ENCODE measurements at regions not wholly inside any gene's neighbourhood (a gene's known extent, or its start where the extent isn't known, plus 50 kb on each side); places are given as distances from the start of the nearest gene placed in this dataset.

- no peak for TF ChIP-seq ZNF426 (tag by site-specific recombination; IDR thresholded peaks at IDR 0.05)
- no peak for TF ChIP-seq MEIS1 (CRISPR knock-in tag; IDR thresholded peaks at IDR 0.05; ENCODE audit: borderline replicate concordance)
- TF ChIP-seq RBAK (tag by site-specific recombination; IDR thresholded peaks at IDR 0.05), result no peak
- TF ChIP-seq ZNF488 (tag by site-specific recombination; IDR thresholded peaks at IDR 0.05), result no peak
- no peak for TF ChIP-seq ZNF155 (tag by site-specific recombination; IDR thresholded peaks at IDR 0.05)
- no peak for TF ChIP-seq KLF1 (tag by site-specific recombination; IDR thresholded peaks at IDR 0.05)
- TF ChIP-seq SP3 (tag by site-specific recombination; IDR thresholded peaks at IDR 0.05), result no peak
- TF ChIP-seq ZNF48 (tag by site-specific recombination; IDR thresholded peaks at IDR 0.05), result no peak
- TF ChIP-seq GLI4 (tag by site-specific recombination; IDR thresholded peaks at IDR 0.05), result no peak
- TF ChIP-seq, protein P1, sequence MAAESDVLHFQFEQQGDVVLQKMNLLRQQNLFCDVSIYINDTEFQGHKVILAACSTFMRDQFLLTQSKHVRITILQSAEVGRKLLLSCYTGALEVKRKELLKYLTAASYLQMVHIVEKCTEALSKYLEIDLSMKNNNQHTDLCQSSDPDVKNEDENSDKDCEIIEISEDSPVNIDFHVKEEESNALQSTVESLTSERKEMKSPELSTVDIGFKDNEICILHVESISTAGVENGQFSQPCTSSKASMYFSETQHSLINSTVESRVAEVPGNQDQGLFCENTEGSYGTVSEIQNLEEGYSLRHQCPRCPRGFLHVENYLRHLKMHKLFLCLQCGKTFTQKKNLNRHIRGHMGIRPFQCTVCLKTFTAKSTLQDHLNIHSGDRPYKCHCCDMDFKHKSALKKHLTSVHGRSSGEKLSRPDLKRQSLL (tag by site-specific recombination; IDR thresholded peaks at IDR 0.05), result no peak
- TF ChIP-seq ZNF768 (tag by site-specific recombination; IDR thresholded peaks at IDR 0.05), result no peak
- no peak for TF ChIP-seq ZBTB7A (tag by site-specific recombination; IDR thresholded peaks at IDR 0.05; ENCODE audit: low read depth)
- no peak for TF ChIP-seq ZNF133 (tag by site-specific recombination; IDR thresholded peaks at IDR 0.05)
- TF ChIP-seq, protein P2, sequence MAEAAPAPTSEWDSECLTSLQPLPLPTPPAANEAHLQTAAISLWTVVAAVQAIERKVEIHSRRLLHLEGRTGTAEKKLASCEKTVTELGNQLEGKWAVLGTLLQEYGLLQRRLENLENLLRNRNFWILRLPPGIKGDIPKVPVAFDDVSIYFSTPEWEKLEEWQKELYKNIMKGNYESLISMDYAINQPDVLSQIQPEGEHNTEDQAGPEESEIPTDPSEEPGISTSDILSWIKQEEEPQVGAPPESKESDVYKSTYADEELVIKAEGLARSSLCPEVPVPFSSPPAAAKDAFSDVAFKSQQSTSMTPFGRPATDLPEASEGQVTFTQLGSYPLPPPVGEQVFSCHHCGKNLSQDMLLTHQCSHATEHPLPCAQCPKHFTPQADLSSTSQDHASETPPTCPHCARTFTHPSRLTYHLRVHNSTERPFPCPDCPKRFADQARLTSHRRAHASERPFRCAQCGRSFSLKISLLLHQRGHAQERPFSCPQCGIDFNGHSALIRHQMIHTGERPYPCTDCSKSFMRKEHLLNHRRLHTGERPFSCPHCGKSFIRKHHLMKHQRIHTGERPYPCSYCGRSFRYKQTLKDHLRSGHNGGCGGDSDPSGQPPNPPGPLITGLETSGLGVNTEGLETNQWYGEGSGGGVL (tag by site-specific recombination; IDR thresholded peaks at IDR 0.05), result no peak
- no peak for TF ChIP-seq KLF7 (tag by site-specific recombination; IDR thresholded peaks at IDR 0.05; ENCODE audit: borderline replicate concordance)
- Histone ChIP-seq H3K4me1 (ENCODE audit: control insufficient read depth, insufficient read depth, low read length) (no peaks in the 10 kb centered on the region), H3K4me3 (ENCODE audit: low read depth, low read length) (no peak overlapping the region), H3K9me3 (ENCODE audit: control insufficient read depth, insufficient read depth, low read depth, low read length) (no peaks in the 10 kb centered on the region), H3K27ac (ENCODE audit: extremely low read depth, low read depth, low read length) (no peak overlapping the region), H3K36me3 (ENCODE audit: control insufficient read depth in 2 of 2, insufficient read depth in 1 of 2, low read length in 2 of 2) (no peaks in the 10 kb centered on the region)
- POLR2A ChIA-PET, result no interaction called here
- CTCF ChIA-PET, result interaction anchor here (0.6 to 1.8 kb wide), 4 partner anchors 13 to 304 kb away, joined by 3 to 4 read pairs (median 3); no protein-coding TSS in a partner anchor
Measured at GRCh38 chr12:107435072-107435471, 250.5 kb upstream of the PWP1 start.

GRCh38 chr12:107435520-107435919 is 250.1 kb upstream of the PWP1 start:
- POLR2A ChIA-PET, result no interaction called here
- CTCF ChIA-PET, result interaction anchor here (0.6 to 1.8 kb wide), 5 partner anchors 13 to 304 kb away, joined by 3 to 4 read pairs (median 3); no protein-coding TSS in a partner anchor
- TF ChIP-seq ZNF624 (tag by site-specific recombination; IDR thresholded peaks at IDR 0.05) (no peak), ZNF366 (tag by site-specific recombination; conservative IDR thresholded peaks at IDR 0.05) (no peak), ZNF133 (tag by site-specific recombination; IDR thresholded peaks at IDR 0.05) (no peak), ZNF211 (tag by site-specific recombination; IDR thresholded peaks at IDR 0.05; ENCODE audit: low read depth) (no peak), ZNF114 (tag by site-specific recombination; IDR thresholded peaks at IDR 0.05) (no peak), ZNF148 (tag by site-specific recombination; IDR thresholded peaks at IDR 0.05; ENCODE audit: borderline replicate concordance) (no peak), ZNF10 (tag by site-specific recombination; IDR thresholded peaks at IDR 0.05) (no peak), HOXC10 (CRISPR knock-in tag; IDR thresholded peaks at IDR 0.05) (no peak), ZNF350 (tag by site-specific recombination; IDR thresholded peaks at IDR 0.05) (no peak), ZNF155 (tag by site-specific recombination; IDR thresholded peaks at IDR 0.05) (no peak), ZBTB21 (tag by site-specific recombination; IDR thresholded peaks at IDR 0.05) (no peak), ZNF610 (tag by site-specific recombination; IDR thresholded peaks at IDR 0.05; ENCODE audit: borderline replicate concordance) (no peak), ZNF704 (tag by site-specific recombination; IDR thresholded peaks at IDR 0.05) (no peak), ZNF394 (tag by site-specific recombination; IDR thresholded peaks at IDR 0.05; ENCODE audit: borderline replicate concordance) (no peak)
- H3K27ac ChIP-seq (ENCODE audit: extremely low read depth, low read depth, low read length), result no peak overlapping the region
- H3K4me3 ChIP-seq (ENCODE audit: low read depth, low read length), result no peak overlapping the region
- no peaks in the 10 kb centered on the region for H3K9me3 ChIP-seq (ENCODE audit: control insufficient read depth, insufficient read depth, low read depth, low read length)
- H3K36me3 ChIP-seq (ENCODE audit: control insufficient read depth in 2 of 2, insufficient read depth in 1 of 2, low read length in 2 of 2), result no peaks in the 10 kb centered on the region
- no peaks in the 10 kb centered on the region for H3K4me1 ChIP-seq (ENCODE audit: control insufficient read depth, insufficient read depth, low read length)
